ENCODE measurements at regions not wholly inside any gene's neighbourhood (a gene's known extent, or its start where the extent isn't known, plus 50 kb on each side); places are given as distances from the start of the nearest gene placed in this dataset.

GRCh38 chr6:103979308-103979707, 880.4 kb downstream of the HACE1 start:
- TF ChIP-seq CTCF (IDR thresholded peaks at IDR 0.05): no peak
- TF ChIP-seq EP300 (IDR thresholded peaks at IDR 0.05): no peak
- Histone ChIP-seq H3K36me3 (no peaks in the 10 kb centered on the region), H3K4me1 (no peaks in the 10 kb centered on the region), H3K27ac (no peak overlapping the region), H3K4me3 (no peak overlapping the region), H3K9me3 (no peaks in the 10 kb centered on the region), H3K27me3 (no peaks in the 10 kb centered on the region)
- 68 to 81% methylated on average over 2 of the region's 2 CpGs for WGBS, 2 donors
- DNase-seq: no peak
- intact Hi-C loops (cut with DNase I): no loop called here

GRCh38 chr6:103937389-103937788, 922.3 kb downstream of the HACE1 start:
- DNase-seq: no peak
- intact Hi-C loops (cut with DNase I): no loop called here
- Histone ChIP-seq H3K27ac (no peak overlapping the region), H3K36me3 (no peaks in the 10 kb centered on the region), H3K9me3 (no peaks in the 10 kb centered on the region), H3K4me1 (no peaks in the 10 kb centered on the region), H3K4me3 (no peak overlapping the region), H3K27me3 (no peaks in the 10 kb centered on the region)
- TF ChIP-seq CTCF (IDR thresholded peaks at IDR 0.05): no peak
- no peak for TF ChIP-seq EP300 (IDR thresholded peaks at IDR 0.05)
- TF ChIP-seq POLR2A (IDR thresholded peaks at IDR 0.05): no peak
- no peak for TF ChIP-seq POLR2AphosphoS5 (IDR thresholded peaks at IDR 0.05)

- intact Hi-C loops (cut with DNase I): no loop called here
- 92 to 93% methylated on average over 2 of the region's 2 CpGs for WGBS, 2 donors
Observed at GRCh38 chr6:103925317-103925716, 934.4 kb downstream of the HACE1 start.

GRCh38 chr6:103910018-103910417, 949.7 kb downstream of the HACE1 start:
- Histone ChIP-seq H3K9me3 (peaks cover 0 to 4% (median 0%) of the 10 kb centered on the region in 4 donors), H3K36me3 (no peaks in the 10 kb centered on the region), H3K4me1 (no peaks in the 10 kb centered on the region), H3K27ac (no peak overlapping the region), H3K27me3 (no peaks in the 10 kb centered on the region), H3K4me3 (no peak overlapping the region)
- no peak for DNase-seq
- no peak for TF ChIP-seq POLR2A (IDR thresholded peaks at IDR 0.05)
- TF ChIP-seq POLR2AphosphoS5 (IDR thresholded peaks at IDR 0.05): no peak
- TF ChIP-seq EP300 (IDR thresholded peaks at IDR 0.05): no peak
- no peak for TF ChIP-seq CTCF (IDR thresholded peaks at IDR 0.05)
- intact Hi-C loops (cut with DNase I): no loop called here

More at GRCh38 chr6:103925317-103925716, 934.4 kb downstream of the HACE1 start:
- Histone ChIP-seq H3K9me3 (no peaks in the 10 kb centered on the region), H3K27me3 (no peaks in the 10 kb centered on the region), H3K4me1 (no peaks in the 10 kb centered on the region), H3K4me3 (no peak overlapping the region), H3K36me3 (no peaks in the 10 kb centered on the region), H3K27ac (no peak overlapping the region)
- DNase-seq: no peak
- no peak for TF ChIP-seq CTCF (IDR thresholded peaks at IDR 0.05)
- no peak for TF ChIP-seq POLR2A (IDR thresholded peaks at IDR 0.05)
- TF ChIP-seq POLR2AphosphoS5 (IDR thresholded peaks at IDR 0.05): no peak
- no peak for TF ChIP-seq EP300 (IDR thresholded peaks at IDR 0.05)

- 85 to 91% methylated on average over 3 of the region's 3 CpGs for WGBS, 2 donors
- intact Hi-C loops (cut with DNase I): no loop called here
- Histone ChIP-seq H3K27me3 (no peaks in the 10 kb centered on the region), H3K27ac (no peak overlapping the region), H3K9me3 (peaks cover 0 to 4% (median under 1%) of the 10 kb centered on the region in 4 donors), H3K4me1 (no peaks in the 10 kb centered on the region), H3K36me3 (no peaks in the 10 kb centered on the region), H3K4me3 (no peak overlapping the region)
- TF ChIP-seq EP300 (IDR thresholded peaks at IDR 0.05) (no peak), POLR2AphosphoS5 (IDR thresholded peaks at IDR 0.05) (no peak), POLR2A (IDR thresholded peaks at IDR 0.05) (no peak), CTCF (IDR thresholded peaks at IDR 0.05) (no peak)
- no peak for DNase-seq
Observed at GRCh38 chr6:103908898-103909297, 950.8 kb downstream of the HACE1 start.
